Ovary (tissue), 3 donors: ENCODE measurements at regions not wholly inside any gene's neighbourhood (a gene's known extent, or its start where the extent isn't known, plus 50 kb on each side); places are given as distances from the start of the nearest gene placed in this dataset.

Source experiments
- CTCF ChIP-seq, 3 donors: fragments of 450-650 bp in 2 of 3; fragments of 200-600 bp in 1 of 3; IDR thresholded peaks; one replicate each; pipeline versions ENCODE4 v1.5.1 to v1.8.0; 2016 to 2022; ENCODE audit warnings: antibody characterized with exemption in 3 of 3, mild to moderate bottlenecking in 1 of 3
- EP300 ChIP-seq: sonication (generic); formaldehyde crosslinking; IDR thresholded peaks from one replicate; pipeline ENCODE4 v1.6.1; 2017; ENCODE audit warnings: antibody characterized with exemption
- POLR2A ChIP-seq: fragments of 450-650 bp; IDR thresholded peaks from one replicate; pipeline ENCODE4 v1.6.1; 2017; ENCODE audit warnings: antibody characterized with exemption, mild to moderate bottlenecking, moderate library complexity
- donor health status: DM: no; HTN: no; CAD: no.

GRCh38 chr9:87266697-87267096, 231.0 kb upstream of the DAPK1 start:
- TF ChIP-seq CTCF (IDR thresholded peaks at IDR 0.05) (no peak), POLR2A (no peak), EP300 (no peak)
